Activated CD4-positive, alpha-beta memory T cell treated with anti-CD3 and anti-CD28 coated beads for 36 hours (primary cell): ENCODE measurements at regions not wholly inside any gene's neighbourhood (a gene's known extent, or its start where the extent isn't known, plus 50 kb on each side); places are given as distances from the start of the nearest gene placed in this dataset.
"Not testable (repeated sequence)": the region's sequence is repeated elsewhere in the genome, so short reads cannot be mapped to it uniquely, and the experiment has no call there.

Source experiments
- CTCF ChIA-PET: fragments of 350-600 bp; sonication (Branson Sonifier 250); formaldehyde crosslinking; loops from one replicate; lab custom pipeline; 2021; ENCODE audit warnings: antibody characterized with exemption, inconsistent platforms; lab: Charles Lee
- POLR2A ChIA-PET: fragments of 350-600 bp; sonication (Branson Sonifier 250); formaldehyde crosslinking; loops from one replicate; lab custom pipeline; 2021; ENCODE audit warnings: antibody characterized with exemption; lab: Charles Lee
- DNase-seq: peaks from one replicate; pipeline ENCODE4 v3.0.0-alpha.2; 2020
- H3K27ac Mint-ChIP-seq: one replicate; pipeline ENCODE4 v1.8.0; 2021; ENCODE audit warnings: mixed read lengths
- H3K27me3 Mint-ChIP-seq: one replicate; pipeline ENCODE4 v1.8.0; 2021; ENCODE audit warnings: mixed read lengths
- H3K36me3 Mint-ChIP-seq: one replicate; pipeline ENCODE4 v1.8.0; 2021; ENCODE audit warnings: mixed read lengths
- H3K4me1 Mint-ChIP-seq: one replicate; pipeline ENCODE4 v1.8.0; 2021; ENCODE audit warnings: low read depth, mixed read lengths
- H3K4me3 Mint-ChIP-seq: one replicate; pipeline ENCODE4 v1.8.0; 2021; ENCODE audit warnings: mild to moderate bottlenecking, mixed read lengths
- H3K9me3 Mint-ChIP-seq: one replicate; pipeline ENCODE4 v1.8.0; 2021; ENCODE audit warnings: mixed read lengths
- intact Hi-C: fragments of 100-400 bp; cut with micrococcal nuclease; formaldehyde crosslinking; loops from one replicate; pipeline ENCODE4 v1.15.1; 2023

- CTCF ChIA-PET: interaction anchor here (0.6 kb wide), 1 partner anchor 455 kb away, joined by 4 read pairs; no protein-coding TSS in a partner anchor
- DNase-seq: no peak
- no peaks in the 10 kb centered on the region for H3K9me3 Mint-ChIP-seq
- no peaks in the 10 kb centered on the region for H3K27me3 Mint-ChIP-seq
- no peaks in the 10 kb centered on the region for H3K4me1 Mint-ChIP-seq
- H3K36me3 Mint-ChIP-seq: no peaks in the 10 kb centered on the region
- no peak overlapping the region for H3K4me3 Mint-ChIP-seq
- intact Hi-C loops: no loop called here
- POLR2A ChIA-PET: no interaction called here
- H3K27ac Mint-ChIP-seq: no peak overlapping the region
These were observed 270.5 kb upstream of the PLPP4 start for GRCh38 chr10:120186506-120186905.

- POLR2A ChIA-PET, H3K27ac Mint-ChIP-seq, H3K27me3 Mint-ChIP-seq, DNase-seq, H3K4me3 Mint-ChIP-seq, H3K9me3 Mint-ChIP-seq, H3K4me1 Mint-ChIP-seq, H3K36me3 Mint-ChIP-seq, intact Hi-C loops: not testable (repeated sequence)
- CTCF ChIA-PET: interaction anchor here (0.6 kb wide), 1 partner anchor 456 kb away, joined by 4 read pairs; no protein-coding TSS in a partner anchor
These were observed 269.9 kb upstream of the PLPP4 start for GRCh38 chr10:120187168-120187567.

GRCh38 chr10:120188950-120189349 is 268.1 kb upstream of the PLPP4 start:
- no peak for DNase-seq
- no peaks in the 10 kb centered on the region for H3K9me3 Mint-ChIP-seq
- no peak overlapping the region for H3K27ac Mint-ChIP-seq
- no peaks in the 10 kb centered on the region for H3K36me3 Mint-ChIP-seq
- H3K4me3 Mint-ChIP-seq: no peak overlapping the region
- no peaks in the 10 kb centered on the region for H3K27me3 Mint-ChIP-seq
- intact Hi-C loops: no loop called here
- no peaks in the 10 kb centered on the region for H3K4me1 Mint-ChIP-seq
- ChIA-PET CTCF (no interaction called here), POLR2A (no interaction called here)

- no peak for DNase-seq
- Mint-ChIP-seq H3K27me3 (no peaks in the 10 kb centered on the region), H3K9me3 (no peaks in the 10 kb centered on the region), H3K27ac (no peak overlapping the region), H3K4me1 (no peaks in the 10 kb centered on the region), H3K4me3 (no peak overlapping the region), H3K36me3 (no peaks in the 10 kb centered on the region)
- POLR2A ChIA-PET: no interaction called here
- CTCF ChIA-PET: no interaction called here
- intact Hi-C loops: no loop called here
These were observed 260.9 kb upstream of the PLPP4 start for GRCh38 chr10:120195984-120196712.

- H3K9me3 Mint-ChIP-seq: no peaks in the 10 kb centered on the region
- CTCF ChIA-PET: no interaction called here
- peaks cover 3% of the 10 kb centered on the region for H3K27me3 Mint-ChIP-seq
- POLR2A ChIA-PET: no interaction called here
- H3K4me3 Mint-ChIP-seq: no peak overlapping the region
- no peaks in the 10 kb centered on the region for H3K36me3 Mint-ChIP-seq
- H3K27ac Mint-ChIP-seq: no peak overlapping the region
- no peak for DNase-seq
- no peaks in the 10 kb centered on the region for H3K4me1 Mint-ChIP-seq
- intact Hi-C loops: no loop called here
These were observed 252.2 kb upstream of the PLPP4 start for GRCh38 chr10:120204877-120205276.

- H3K9me3 Mint-ChIP-seq: no peaks in the 10 kb centered on the region
These were observed 251.5 kb upstream of the PLPP4 start for GRCh38 chr10:120205368-120206018.

GRCh38 chr10:120208488-120208887 is 248.5 kb upstream of the PLPP4 start:
- DNase-seq: no peak
- intact Hi-C loops: no loop called here
- H3K36me3 Mint-ChIP-seq: no peaks in the 10 kb centered on the region

More at GRCh38 chr10:120205368-120206018, 251.5 kb upstream of the PLPP4 start:
- ChIA-PET CTCF (no interaction called here), POLR2A (no interaction called here)
- Mint-ChIP-seq H3K4me1 (no peaks in the 10 kb centered on the region), H3K4me3 (no peak overlapping the region), H3K36me3 (no peaks in the 10 kb centered on the region), H3K27ac (no peak overlapping the region), H3K27me3 (peaks cover 3% of the 10 kb centered on the region)
- intact Hi-C loops: no loop called here
- DNase-seq: no peak

GRCh38 chr10:120209124-120209762 is 247.8 kb upstream of the PLPP4 start:
- intact Hi-C loops: no loop called here
- DNase-seq: no peak
- H3K27ac Mint-ChIP-seq: no peak overlapping the region
- CTCF ChIA-PET: interaction anchor here (2.0 kb wide), 1 partner anchor 12 kb away, joined by 6 read pairs; no protein-coding TSS in a partner anchor
- POLR2A ChIA-PET: no interaction called here
- no peaks in the 10 kb centered on the region for H3K36me3 Mint-ChIP-seq
- H3K9me3 Mint-ChIP-seq: no peaks in the 10 kb centered on the region
- H3K27me3 Mint-ChIP-seq: no peaks in the 10 kb centered on the region
- H3K4me3 Mint-ChIP-seq: no peak overlapping the region
- H3K4me1 Mint-ChIP-seq: no peaks in the 10 kb centered on the region

More at GRCh38 chr10:120208488-120208887, 248.5 kb upstream of the PLPP4 start:
- ChIA-PET POLR2A (no interaction called here), CTCF (interaction anchor here (2.0 kb wide), 1 partner anchor 13 kb away, joined by 6 read pairs; no protein-coding TSS in a partner anchor)
- no peak overlapping the region for H3K4me3 Mint-ChIP-seq
- H3K27me3 Mint-ChIP-seq: no peaks in the 10 kb centered on the region
- H3K27ac Mint-ChIP-seq: no peak overlapping the region
- H3K9me3 Mint-ChIP-seq: no peaks in the 10 kb centered on the region
- no peaks in the 10 kb centered on the region for H3K4me1 Mint-ChIP-seq

- Mint-ChIP-seq H3K4me3 (no peak overlapping the region), H3K4me1 (no peaks in the 10 kb centered on the region), H3K27ac (no peak overlapping the region), H3K36me3 (no peaks in the 10 kb centered on the region), H3K9me3 (no peaks in the 10 kb centered on the region), H3K27me3 (no peaks in the 10 kb centered on the region)
- no peak for DNase-seq
- intact Hi-C loops: no loop called here
- ChIA-PET CTCF (no interaction called here), POLR2A (no interaction called here)
These were observed 244.8 kb upstream of the PLPP4 start for GRCh38 chr10:120212275-120212674.

GRCh38 chr10:120213283-120213682 is 243.7 kb upstream of the PLPP4 start:
- H3K4me1 Mint-ChIP-seq, H3K27ac Mint-ChIP-seq, H3K9me3 Mint-ChIP-seq, POLR2A ChIA-PET, H3K4me3 Mint-ChIP-seq, intact Hi-C loops, H3K27me3 Mint-ChIP-seq, H3K36me3 Mint-ChIP-seq, DNase-seq: not testable (repeated sequence)
- CTCF ChIA-PET: interaction anchor here (0.9 kb wide), 1 partner anchor 8 kb away, joined by 4 read pairs; no protein-coding TSS in a partner anchor

- DNase-seq: no peak
- Mint-ChIP-seq H3K4me1 (no peaks in the 10 kb centered on the region), H3K36me3 (no peaks in the 10 kb centered on the region), H3K27ac (no peak overlapping the region), H3K4me3 (no peak overlapping the region), H3K9me3 (no peaks in the 10 kb centered on the region), H3K27me3 (no peaks in the 10 kb centered on the region)
- intact Hi-C loops: no loop called here
- ChIA-PET CTCF (interaction anchor here (1.5 to 3.7 kb wide), 2 partner anchors 117 to 119 kb away, joined by 5 to 13 read pairs; no protein-coding TSS in a partner anchor), POLR2A (no interaction called here)
These were observed 239.3 kb upstream of the PLPP4 start for GRCh38 chr10:120217736-120218135.

GRCh38 chr10:120221873-120222485 is 235.0 kb upstream of the PLPP4 start:
- H3K4me3 Mint-ChIP-seq: no peak overlapping the region
- no peaks in the 10 kb centered on the region for H3K9me3 Mint-ChIP-seq
- ChIA-PET CTCF (interaction anchor here (0.7 to 1.7 kb wide), 12 partner anchors 9 to 514 kb away, joined by 3 to 15 read pairs (median 4); no protein-coding TSS in a partner anchor), POLR2A (no interaction called here)
- H3K4me1 Mint-ChIP-seq: no peaks in the 10 kb centered on the region
- H3K36me3 Mint-ChIP-seq: no peaks in the 10 kb centered on the region
- DNase-seq: no peak
- no peak overlapping the region for H3K27ac Mint-ChIP-seq
- intact Hi-C loops: loop anchor here (1.0 kb wide), 1 partner anchor 115 kb away; no protein-coding TSS in a partner anchor
- no peaks in the 10 kb centered on the region for H3K27me3 Mint-ChIP-seq
